ENCODE measurements at regions not wholly inside any gene's neighbourhood (a gene's known extent, or its start where the extent isn't known, plus 50 kb on each side); places are given as distances from the start of the nearest gene placed in this dataset.

DNA sequence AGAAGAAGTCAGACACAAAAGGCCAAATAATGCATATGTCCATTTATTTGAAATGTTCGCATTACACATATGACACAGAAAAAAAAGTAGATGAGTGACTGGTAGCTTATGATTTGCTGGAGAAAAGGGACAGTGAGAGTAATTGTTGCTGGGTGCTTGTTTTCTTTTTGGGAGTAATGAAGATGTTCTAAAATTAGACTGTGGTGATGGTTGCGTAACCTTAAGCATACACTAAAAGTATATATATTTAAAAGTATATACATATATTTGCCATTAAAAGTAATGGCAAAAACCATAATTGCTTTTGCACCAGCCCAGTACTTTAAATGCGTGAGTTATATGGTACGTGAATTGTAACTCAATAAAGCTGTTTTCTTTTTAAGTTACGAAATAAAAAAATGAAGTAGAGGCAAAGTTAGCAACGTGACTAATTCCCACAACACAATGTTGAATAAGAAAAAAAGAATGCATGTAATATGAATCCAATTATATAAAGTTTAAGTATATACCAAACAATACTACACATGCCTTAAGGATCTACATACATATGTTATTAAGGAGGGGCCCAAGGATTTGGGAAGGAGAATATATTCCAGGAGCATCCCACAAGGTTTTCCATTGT is 360.4 kb upstream of the CELF2 start:
- TF ChIP-seq EZH2phosphoT487 (IDR thresholded peaks at IDR 0.05; ENCODE audit: borderline replicate concordance, low read length), result no peak
- Histone ChIP-seq H3K9me3 (ENCODE audit: control insufficient read depth, insufficient read depth, low read length) (no peaks in the 10 kb centered on the region), H3K4me2 (ENCODE audit: low read length) (no peak overlapping the region), H3K27me3 (ENCODE audit: control insufficient read depth, low read length) (no peaks in the 10 kb centered on the region), H3K9me2 (replicated peaks; ENCODE audit: control insufficient read depth, low read length) (no peaks in the 10 kb centered on the region), H3K36me3 (ENCODE audit: control insufficient read depth, low read length) (no peaks in the 10 kb centered on the region), H3K4me1 (ENCODE audit: control insufficient read depth, low read length) (no peaks in the 10 kb centered on the region), H3K79me2 (ENCODE audit: control insufficient read depth, low read length) (no peaks in the 10 kb centered on the region), H3F3A (ENCODE audit: control insufficient read depth, insufficient read depth) (no peaks in the 10 kb centered on the region), H4K20me1 (ENCODE audit: control insufficient read depth, insufficient read depth, low read depth, low read length) (no peaks in the 10 kb centered on the region), H3K4me3 (ENCODE audit: low read length) (no peak overlapping the region), H3K27ac (ENCODE audit: low read depth, low read length) (no peak overlapping the region)

DNA sequence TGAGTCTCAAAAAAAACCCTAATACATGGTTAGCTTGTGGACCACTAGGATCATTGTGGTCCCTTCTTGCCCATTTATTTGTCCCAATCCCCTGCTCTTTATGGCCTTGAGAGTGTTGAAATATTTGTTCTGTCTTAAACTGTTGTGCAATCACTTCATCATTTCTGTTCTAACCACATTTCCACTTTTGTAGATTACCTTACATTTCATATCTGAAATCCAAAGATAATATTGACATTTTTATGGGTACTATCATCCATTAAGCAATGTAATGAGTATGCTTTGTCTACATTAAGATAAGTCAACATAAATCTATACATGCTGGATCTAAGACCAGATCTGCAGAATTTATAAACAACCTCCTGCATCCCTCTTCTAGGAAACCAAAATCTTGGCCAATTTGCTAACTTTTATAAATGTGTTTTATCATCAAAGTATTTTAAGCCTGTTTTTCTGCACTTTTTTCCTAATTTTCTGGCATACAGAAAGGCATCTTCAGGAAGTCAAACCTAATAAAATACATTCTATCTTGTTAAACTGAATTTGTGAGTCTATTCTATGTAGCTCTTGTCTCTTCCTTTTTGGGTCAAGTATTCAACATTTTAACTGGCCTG is 359.4 kb upstream of the CELF2 start:
- Histone ChIP-seq H3K4me3 (ENCODE audit: low read length) (no peak overlapping the region), H3F3A (ENCODE audit: control insufficient read depth, insufficient read depth) (no peaks in the 10 kb centered on the region), H4K20me1 (ENCODE audit: control insufficient read depth, insufficient read depth, low read depth, low read length) (no peaks in the 10 kb centered on the region), H3K4me2 (ENCODE audit: low read length) (no peak overlapping the region), H3K27ac (ENCODE audit: low read depth, low read length) (no peak overlapping the region), H3K9me3 (ENCODE audit: control insufficient read depth, insufficient read depth, low read length) (no peaks in the 10 kb centered on the region), H3K27me3 (ENCODE audit: control insufficient read depth, low read length) (no peaks in the 10 kb centered on the region), H3K79me2 (ENCODE audit: control insufficient read depth, low read length) (no peaks in the 10 kb centered on the region), H3K4me1 (ENCODE audit: control insufficient read depth, low read length) (no peaks in the 10 kb centered on the region), H3K36me3 (ENCODE audit: control insufficient read depth, low read length) (no peaks in the 10 kb centered on the region), H3K9me2 (replicated peaks; ENCODE audit: control insufficient read depth, low read length) (no peaks in the 10 kb centered on the region)
- no peak for TF ChIP-seq CTCF (IDR thresholded peaks at IDR 0.05; ENCODE audit: low read depth, low read length, poor library complexity, severe bottlenecking)
- TF ChIP-seq EZH2phosphoT487 (IDR thresholded peaks at IDR 0.05; ENCODE audit: borderline replicate concordance, low read length), result no peak

DNA sequence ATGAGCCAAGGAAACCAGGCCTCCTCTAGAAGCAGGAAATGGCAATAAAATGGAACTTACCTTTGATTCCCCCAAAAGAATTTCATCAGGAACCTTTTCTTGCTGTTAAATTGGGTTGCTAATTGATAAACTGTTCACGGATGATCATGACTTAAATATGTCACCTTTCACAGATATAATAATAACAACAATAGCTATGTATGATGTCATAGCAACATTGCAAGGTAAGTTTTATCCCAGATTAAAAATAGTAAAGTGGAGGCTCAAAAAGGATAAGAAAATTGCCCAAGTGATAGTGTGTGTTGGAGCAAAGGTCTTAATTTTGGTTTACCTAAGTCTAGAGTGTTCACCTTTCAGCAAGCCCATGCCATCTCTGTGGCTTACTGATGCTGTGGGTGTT is 357.6 kb upstream of the CELF2 start:
- no peaks in the 10 kb centered on the region for H3K79me2 ChIP-seq (ENCODE audit: control insufficient read depth, low read length)
- H3K9me3 ChIP-seq (ENCODE audit: control insufficient read depth, insufficient read depth, low read length), result no peaks in the 10 kb centered on the region
- H3F3A ChIP-seq (ENCODE audit: control insufficient read depth, insufficient read depth), result no peaks in the 10 kb centered on the region
- H4K20me1 ChIP-seq (ENCODE audit: control insufficient read depth, insufficient read depth, low read depth, low read length), result no peaks in the 10 kb centered on the region
- no peaks in the 10 kb centered on the region for H3K36me3 ChIP-seq (ENCODE audit: control insufficient read depth, low read length)
- H3K27me3 ChIP-seq (ENCODE audit: control insufficient read depth, low read length), result no peaks in the 10 kb centered on the region
- H3K4me1 ChIP-seq (ENCODE audit: control insufficient read depth, low read length), result no peaks in the 10 kb centered on the region
- no peak for TF ChIP-seq EZH2phosphoT487 (IDR thresholded peaks at IDR 0.05; ENCODE audit: borderline replicate concordance, low read length)
- no peak for TF ChIP-seq CTCF (IDR thresholded peaks at IDR 0.05; ENCODE audit: low read depth, low read length, poor library complexity, severe bottlenecking)
- H3K9me2 ChIP-seq (replicated peaks; ENCODE audit: control insufficient read depth, low read length), result no peaks in the 10 kb centered on the region
- no peak overlapping the region for H3K4me3 ChIP-seq (ENCODE audit: low read length)
- H3K27ac ChIP-seq (ENCODE audit: low read depth, low read length), result no peak overlapping the region
- no peak overlapping the region for H3K4me2 ChIP-seq (ENCODE audit: low read length)

GRCh38 chr10:10661176-10661575 is 356.5 kb upstream of the CELF2 start:
- H3F3A ChIP-seq (ENCODE audit: control insufficient read depth, insufficient read depth), result no peaks in the 10 kb centered on the region
- no peaks in the 10 kb centered on the region for H3K79me2 ChIP-seq (ENCODE audit: control insufficient read depth, low read length)
- no peaks in the 10 kb centered on the region for H3K9me3 ChIP-seq (ENCODE audit: control insufficient read depth, insufficient read depth, low read length)
- no peak overlapping the region for H3K4me3 ChIP-seq (ENCODE audit: low read length)
- H3K4me1 ChIP-seq (ENCODE audit: control insufficient read depth, low read length), result no peaks in the 10 kb centered on the region
- H4K20me1 ChIP-seq (ENCODE audit: control insufficient read depth, insufficient read depth, low read depth, low read length), result no peaks in the 10 kb centered on the region
- TF ChIP-seq EZH2phosphoT487 (IDR thresholded peaks at IDR 0.05; ENCODE audit: borderline replicate concordance, low read length), result no peak
- TF ChIP-seq CTCF (IDR thresholded peaks at IDR 0.05; ENCODE audit: low read depth, low read length, poor library complexity, severe bottlenecking), result no peak
- no peak overlapping the region for H3K27ac ChIP-seq (ENCODE audit: low read depth, low read length)
- no peaks in the 10 kb centered on the region for H3K27me3 ChIP-seq (ENCODE audit: control insufficient read depth, low read length)
- H3K36me3 ChIP-seq (ENCODE audit: control insufficient read depth, low read length), result no peaks in the 10 kb centered on the region
- H3K4me2 ChIP-seq (ENCODE audit: low read length), result no peak overlapping the region
- no peaks in the 10 kb centered on the region for H3K9me2 ChIP-seq (replicated peaks; ENCODE audit: control insufficient read depth, low read length)

All from DOHH2 (cell line).